ENCODE measurements at regions not wholly inside any gene's neighbourhood (a gene's known extent, or its start where the extent isn't known, plus 50 kb on each side); places are given as distances from the start of the nearest gene placed in this dataset.

DNA sequence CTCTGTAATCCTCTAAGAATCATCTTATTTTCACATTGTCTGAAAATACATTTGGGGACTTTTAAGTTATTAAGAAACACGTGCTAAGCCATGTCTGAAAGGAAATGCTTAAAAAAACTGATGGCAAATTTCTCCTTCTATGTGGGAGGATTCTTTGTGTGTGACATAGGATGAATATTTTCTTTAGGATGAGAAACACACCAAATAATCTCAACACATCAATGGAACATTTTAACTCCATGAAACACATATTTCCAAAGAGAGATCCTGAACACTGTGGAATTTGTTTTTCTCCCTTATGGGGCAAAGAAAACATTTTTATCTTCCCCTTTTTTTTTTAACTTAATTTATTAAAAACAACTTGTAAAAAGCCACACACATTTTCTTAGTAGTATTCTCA, 153.8 kb upstream of the ANKRD50 start:
- ChIA-PET CTCF (ENCODE audit: low intra/inter-chr PET ratio) (no interaction called here), POLR2A (no interaction called here)
- no peaks in the 10 kb centered on the region for H3K4me1 ChIP-seq (replicated peaks in 1 of 2; ENCODE audit: control insufficient read depth in 2 of 2, insufficient read depth in 2 of 2, low read length in 2 of 2)
- no peaks in the 10 kb centered on the region for H3K9me3 ChIP-seq (replicated peaks; ENCODE audit: control insufficient read depth, insufficient read depth, low read depth, low read length)
- no TSS peak for BruUV-seq (replicated peaks)
- in situ Hi-C loops (cut with MboI) (no loop called here), intact Hi-C loops (cut with micrococcal nuclease) (no loop called here)
- no peak overlapping the region for H3K4me3 ChIP-seq
- no peak for TF ChIP-seq NCOA2 (IDR thresholded peaks at IDR 0.05; ENCODE audit: partially characterized antibody in 2 of 2)
- no peak for TF ChIP-seq ZNF584 (CRISPR knock-in tag; IDR thresholded peaks at IDR 0.05; ENCODE audit: low read depth)
- no peak for TF ChIP-seq RBM25 (IDR thresholded peaks at IDR 0.05; ENCODE audit: low read depth, low read length, severe bottlenecking)
- no peak for TF ChIP-seq RBFOX2 (IDR thresholded peaks at IDR 0.05; ENCODE audit: low read depth, low read length)
- no peak for TF ChIP-seq RBM14 (IDR thresholded peaks at IDR 0.05; ENCODE audit: borderline replicate concordance, insufficient read depth, low read depth, low read length)
- no peak for TF ChIP-seq COPS2 (conservative IDR thresholded peaks at IDR 0.05)
- TF ChIP-seq ZNF75A (CRISPR knock-in tag; IDR thresholded peaks at IDR 0.05), result no peak
- TF ChIP-seq, protein P1, sequence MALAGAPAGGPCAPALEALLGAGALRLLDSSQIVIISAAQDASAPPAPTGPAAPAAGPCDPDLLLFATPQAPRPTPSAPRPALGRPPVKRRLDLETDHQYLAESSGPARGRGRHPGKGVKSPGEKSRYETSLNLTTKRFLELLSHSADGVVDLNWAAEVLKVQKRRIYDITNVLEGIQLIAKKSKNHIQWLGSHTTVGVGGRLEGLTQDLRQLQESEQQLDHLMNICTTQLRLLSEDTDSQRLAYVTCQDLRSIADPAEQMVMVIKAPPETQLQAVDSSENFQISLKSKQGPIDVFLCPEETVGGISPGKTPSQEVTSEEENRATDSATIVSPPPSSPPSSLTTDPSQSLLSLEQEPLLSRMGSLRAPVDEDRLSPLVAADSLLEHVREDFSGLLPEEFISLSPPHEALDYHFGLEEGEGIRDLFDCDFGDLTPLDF (CRISPR knock-in tag; IDR thresholded peaks at IDR 0.05), result no peak
- TF ChIP-seq NCOR1 (IDR thresholded peaks at IDR 0.05), result no peak
- TF ChIP-seq ZNF79 (CRISPR knock-in tag; IDR thresholded peaks at IDR 0.05; ENCODE audit: low read depth), result no peak
- no peak for TF ChIP-seq MYC (IDR thresholded peaks at IDR 0.05; ENCODE audit: low read depth, low read length)
- TF ChIP-seq MYC (CRISPR knock-in tag; IDR thresholded peaks at IDR 0.05; ENCODE audit: borderline replicate concordance, low read depth), result no peak
- TF ChIP-seq HOMEZ (CRISPR knock-in tag; IDR thresholded peaks at IDR 0.05), result no peak
- no peak for TF ChIP-seq ADNP (tag; IDR thresholded peaks at IDR 0.05)
- TF ChIP-seq FOXM1 (IDR thresholded peaks at IDR 0.05; ENCODE audit: low read depth), result no peak
- TF ChIP-seq FOXM1 (CRISPR knock-in tag; IDR thresholded peaks at IDR 0.05; ENCODE audit: low read depth), result no peak
- no peak for TF ChIP-seq CBFA2T2 (conservative IDR thresholded peaks at IDR 0.05)
- TF ChIP-seq HOXB6 (CRISPR knock-in tag; IDR thresholded peaks at IDR 0.05; ENCODE audit: borderline replicate concordance), result no peak
- TF ChIP-seq ZBTB1 (CRISPR knock-in tag; IDR thresholded peaks at IDR 0.05; ENCODE audit: borderline replicate concordance, low read depth), result no peak
- TF ChIP-seq, protein P2, sequence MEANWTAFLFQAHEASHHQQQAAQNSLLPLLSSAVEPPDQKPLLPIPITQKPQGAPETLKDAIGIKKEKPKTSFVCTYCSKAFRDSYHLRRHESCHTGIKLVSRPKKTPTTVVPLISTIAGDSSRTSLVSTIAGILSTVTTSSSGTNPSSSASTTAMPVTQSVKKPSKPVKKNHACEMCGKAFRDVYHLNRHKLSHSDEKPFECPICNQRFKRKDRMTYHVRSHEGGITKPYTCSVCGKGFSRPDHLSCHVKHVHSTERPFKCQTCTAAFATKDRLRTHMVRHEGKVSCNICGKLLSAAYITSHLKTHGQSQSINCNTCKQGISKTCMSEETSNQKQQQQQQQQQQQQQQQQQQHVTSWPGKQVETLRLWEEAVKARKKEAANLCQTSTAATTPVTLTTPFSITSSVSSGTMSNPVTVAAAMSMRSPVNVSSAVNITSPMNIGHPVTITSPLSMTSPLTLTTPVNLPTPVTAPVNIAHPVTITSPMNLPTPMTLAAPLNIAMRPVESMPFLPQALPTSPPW (CRISPR knock-in tag; IDR thresholded peaks at IDR 0.05), result no peak
- TF ChIP-seq NR3C1 (CRISPR knock-in tag; IDR thresholded peaks at IDR 0.05), result no peak
- H3K27ac ChIP-seq (ENCODE audit: extremely low read depth, low read depth, low read length), result no peak overlapping the region
- ATAC-seq (no peak), DNase-seq (ENCODE audit: extremely low read depth in 1 of 4, low spot score in 3 of 4) (no peak), FAIRE-seq (no peak)
- H3K4me2 ChIP-seq (ENCODE audit: insufficient read depth, low read length), result no peak overlapping the region
- H3K36me3 ChIP-seq (ENCODE audit: control insufficient read depth, insufficient read depth, low read length), result no peaks in the 10 kb centered on the region
- no peaks in the 10 kb centered on the region for H3K9me1 ChIP-seq (ENCODE audit: control insufficient read depth, insufficient read depth, low read length)
- H3K9ac ChIP-seq (ENCODE audit: insufficient read depth in 1 of 2, low read depth in 2 of 2, low read length in 2 of 2), result no peak overlapping the region
- no peaks in the 10 kb centered on the region for H4K20me1 ChIP-seq (replicated peaks; ENCODE audit: control insufficient read depth, insufficient read depth, low read length)
- 0% methylated on average over 1 of the region's 1 CpG for WGBS (ENCODE audit: insufficient coverage, low coverage, missing lambda C conversion rate)
- H3K79me2 ChIP-seq (ENCODE audit: control insufficient read depth, insufficient read depth, low read length), result no peaks in the 10 kb centered on the region
- H3K27me3 ChIP-seq (ENCODE audit: control insufficient read depth in 2 of 2, insufficient read depth in 2 of 2, low read length in 2 of 2), result no peaks in the 10 kb centered on the region
- H2AFZ ChIP-seq (ENCODE audit: low read depth, low read length), result no peak overlapping the region
